H1 (cell line): ENCODE measurements at regions not wholly inside any gene's neighbourhood (a gene's known extent, or its start where the extent isn't known, plus 50 kb on each side); places are given as distances from the start of the nearest gene placed in this dataset.

Source experiments
- SIN3A ChIP-seq, 2 experiments: IDR thresholded peaks in 1 of 2; conservative IDR thresholded peaks in 1 of 2; 2 replicates each; pipeline ENCODE4 v1.6.1; 2011 to 2012; ENCODE audit warnings: low read length in 2 of 2, improper control_type of control experiment in 1 of 2, low read depth in 1 of 2, mild to moderate bottlenecking in 1 of 2
- TF ChIP-seq, protein P1 (sequence below): fragments of 300-600 bp; sonication (generic); IDR thresholded peaks from 2 replicates; pipeline ENCODE4 v1.7.1; 2012; ENCODE audit warnings: low read length, moderate library complexity, mild to moderate bottlenecking, inconsistent platforms; ENCODE audit not compliant: insufficient replicate concordance

DNA sequence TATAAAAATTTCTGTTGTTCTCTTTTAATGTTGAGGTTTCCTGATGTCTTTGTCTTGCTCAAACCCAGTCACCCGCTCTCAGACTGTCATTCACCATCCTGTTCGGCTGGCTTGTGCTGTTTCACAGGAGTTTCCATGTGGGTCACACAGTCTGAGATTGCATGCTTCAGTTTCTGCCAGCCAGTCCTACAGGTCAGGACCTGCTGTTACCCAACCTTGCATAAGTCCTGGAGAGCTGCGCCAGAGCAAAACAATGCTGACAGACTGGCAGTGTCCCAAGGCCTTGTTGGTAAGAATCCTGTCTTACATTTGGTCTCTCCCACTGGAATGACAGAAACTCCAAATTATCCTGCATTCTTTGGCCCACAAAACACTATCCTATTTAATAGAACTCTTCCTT lies 340.0 kb upstream of the SLITRK5 start (continued):
- TF ChIP-seq, protein P1, sequence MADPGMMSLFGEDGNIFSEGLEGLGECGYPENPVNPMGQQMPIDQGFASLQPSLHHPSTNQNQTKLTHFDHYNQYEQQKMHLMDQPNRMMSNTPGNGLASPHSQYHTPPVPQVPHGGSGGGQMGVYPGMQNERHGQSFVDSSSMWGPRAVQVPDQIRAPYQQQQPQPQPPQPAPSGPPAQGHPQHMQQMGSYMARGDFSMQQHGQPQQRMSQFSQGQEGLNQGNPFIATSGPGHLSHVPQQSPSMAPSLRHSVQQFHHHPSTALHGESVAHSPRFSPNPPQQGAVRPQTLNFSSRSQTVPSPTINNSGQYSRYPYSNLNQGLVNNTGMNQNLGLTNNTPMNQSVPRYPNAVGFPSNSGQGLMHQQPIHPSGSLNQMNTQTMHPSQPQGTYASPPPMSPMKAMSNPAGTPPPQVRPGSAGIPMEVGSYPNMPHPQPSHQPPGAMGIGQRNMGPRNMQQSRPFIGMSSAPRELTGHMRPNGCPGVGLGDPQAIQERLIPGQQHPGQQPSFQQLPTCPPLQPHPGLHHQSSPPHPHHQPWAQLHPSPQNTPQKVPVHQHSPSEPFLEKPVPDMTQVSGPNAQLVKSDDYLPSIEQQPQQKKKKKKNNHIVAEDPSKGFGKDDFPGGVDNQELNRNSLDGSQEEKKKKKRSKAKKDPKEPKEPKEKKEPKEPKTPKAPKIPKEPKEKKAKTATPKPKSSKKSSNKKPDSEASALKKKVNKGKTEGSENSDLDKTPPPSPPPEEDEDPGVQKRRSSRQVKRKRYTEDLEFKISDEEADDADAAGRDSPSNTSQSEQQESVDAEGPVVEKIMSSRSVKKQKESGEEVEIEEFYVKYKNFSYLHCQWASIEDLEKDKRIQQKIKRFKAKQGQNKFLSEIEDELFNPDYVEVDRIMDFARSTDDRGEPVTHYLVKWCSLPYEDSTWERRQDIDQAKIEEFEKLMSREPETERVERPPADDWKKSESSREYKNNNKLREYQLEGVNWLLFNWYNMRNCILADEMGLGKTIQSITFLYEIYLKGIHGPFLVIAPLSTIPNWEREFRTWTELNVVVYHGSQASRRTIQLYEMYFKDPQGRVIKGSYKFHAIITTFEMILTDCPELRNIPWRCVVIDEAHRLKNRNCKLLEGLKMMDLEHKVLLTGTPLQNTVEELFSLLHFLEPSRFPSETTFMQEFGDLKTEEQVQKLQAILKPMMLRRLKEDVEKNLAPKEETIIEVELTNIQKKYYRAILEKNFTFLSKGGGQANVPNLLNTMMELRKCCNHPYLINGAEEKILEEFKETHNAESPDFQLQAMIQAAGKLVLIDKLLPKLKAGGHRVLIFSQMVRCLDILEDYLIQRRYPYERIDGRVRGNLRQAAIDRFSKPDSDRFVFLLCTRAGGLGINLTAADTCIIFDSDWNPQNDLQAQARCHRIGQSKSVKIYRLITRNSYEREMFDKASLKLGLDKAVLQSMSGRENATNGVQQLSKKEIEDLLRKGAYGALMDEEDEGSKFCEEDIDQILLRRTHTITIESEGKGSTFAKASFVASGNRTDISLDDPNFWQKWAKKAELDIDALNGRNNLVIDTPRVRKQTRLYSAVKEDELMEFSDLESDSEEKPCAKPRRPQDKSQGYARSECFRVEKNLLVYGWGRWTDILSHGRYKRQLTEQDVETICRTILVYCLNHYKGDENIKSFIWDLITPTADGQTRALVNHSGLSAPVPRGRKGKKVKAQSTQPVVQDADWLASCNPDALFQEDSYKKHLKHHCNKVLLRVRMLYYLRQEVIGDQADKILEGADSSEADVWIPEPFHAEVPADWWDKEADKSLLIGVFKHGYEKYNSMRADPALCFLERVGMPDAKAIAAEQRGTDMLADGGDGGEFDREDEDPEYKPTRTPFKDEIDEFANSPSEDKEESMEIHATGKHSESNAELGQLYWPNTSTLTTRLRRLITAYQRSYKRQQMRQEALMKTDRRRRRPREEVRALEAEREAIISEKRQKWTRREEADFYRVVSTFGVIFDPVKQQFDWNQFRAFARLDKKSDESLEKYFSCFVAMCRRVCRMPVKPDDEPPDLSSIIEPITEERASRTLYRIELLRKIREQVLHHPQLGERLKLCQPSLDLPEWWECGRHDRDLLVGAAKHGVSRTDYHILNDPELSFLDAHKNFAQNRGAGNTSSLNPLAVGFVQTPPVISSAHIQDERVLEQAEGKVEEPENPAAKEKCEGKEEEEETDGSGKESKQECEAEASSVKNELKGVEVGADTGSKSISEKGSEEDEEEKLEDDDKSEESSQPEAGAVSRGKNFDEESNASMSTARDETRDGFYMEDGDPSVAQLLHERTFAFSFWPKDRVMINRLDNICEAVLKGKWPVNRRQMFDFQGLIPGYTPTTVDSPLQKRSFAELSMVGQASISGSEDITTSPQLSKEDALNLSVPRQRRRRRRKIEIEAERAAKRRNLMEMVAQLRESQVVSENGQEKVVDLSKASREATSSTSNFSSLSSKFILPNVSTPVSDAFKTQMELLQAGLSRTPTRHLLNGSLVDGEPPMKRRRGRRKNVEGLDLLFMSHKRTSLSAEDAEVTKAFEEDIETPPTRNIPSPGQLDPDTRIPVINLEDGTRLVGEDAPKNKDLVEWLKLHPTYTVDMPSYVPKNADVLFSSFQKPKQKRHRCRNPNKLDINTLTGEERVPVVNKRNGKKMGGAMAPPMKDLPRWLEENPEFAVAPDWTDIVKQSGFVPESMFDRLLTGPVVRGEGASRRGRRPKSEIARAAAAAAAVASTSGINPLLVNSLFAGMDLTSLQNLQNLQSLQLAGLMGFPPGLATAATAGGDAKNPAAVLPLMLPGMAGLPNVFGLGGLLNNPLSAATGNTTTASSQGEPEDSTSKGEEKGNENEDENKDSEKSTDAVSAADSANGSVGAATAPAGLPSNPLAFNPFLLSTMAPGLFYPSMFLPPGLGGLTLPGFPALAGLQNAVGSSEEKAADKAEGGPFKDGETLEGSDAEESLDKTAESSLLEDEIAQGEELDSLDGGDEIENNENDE: no peak
- no peak for TF ChIP-seq SIN3A (conservative IDR thresholded peaks at IDR 0.05 in 1 of 2, IDR thresholded peaks at IDR 0.05 in 1 of 2; ENCODE audit: low read depth in 1 of 2, low read length in 2 of 2)
